Aorta (tissue), 5 donors: ENCODE measurements at regions not wholly inside any gene's neighbourhood (a gene's known extent, or its start where the extent isn't known, plus 50 kb on each side); places are given as distances from the start of the nearest gene placed in this dataset.
A peak's percentile ranks its signal among the peaks of the same experiment; 100 is the strongest.

ENCODE experiments used
- ATAC-seq: fragments of 200-7000 bp; cut with Tn5 transposase; one replicate; pipeline ENCODE4 v1.9.1; 2022; ENCODE audit warnings: moderate library complexity; ENCODE audit not compliant: low FRiP score
- DNase-seq, 2 donors: peaks; one replicate each; pipeline ENCODE4 v3.0.0-alpha.2; 2020
- H3K27ac ChIP-seq, 2 donors: one replicate each; pipeline ENCODE4 v1.5.1; 2013; ENCODE audit warnings: low read length in 2 of 2, mild to moderate bottlenecking in 2 of 2, moderate library complexity in 2 of 2, control low read depth in 1 of 2, inconsistent platforms in 1 of 2, low read depth in 1 of 2
- H3K27me3 ChIP-seq, 2 donors: one replicate each; pipeline ENCODE4 v1.6.1; 2013; ENCODE audit warnings: control low read depth in 1 of 2, low read length in 1 of 2, mild to moderate bottlenecking in 1 of 2, moderate library complexity in 1 of 2; ENCODE audit not compliant: insufficient read depth in 2 of 2, control insufficient read depth in 1 of 2
- H3K36me3 ChIP-seq, 2 donors: one replicate each; pipeline ENCODE4 v1.6.1; 2013; ENCODE audit warnings: control low read depth in 1 of 2, low read length in 1 of 2, mild to moderate bottlenecking in 1 of 2; ENCODE audit not compliant: insufficient read depth in 2 of 2, control insufficient read depth in 1 of 2
- H3K4me1 ChIP-seq, 2 donors: one replicate each; pipeline ENCODE4 v1.6.1; 2013; ENCODE audit warnings: low read length in 2 of 2, control low read depth in 1 of 2, mild to moderate bottlenecking in 1 of 2, moderate library complexity in 1 of 2; ENCODE audit not compliant: insufficient read depth in 2 of 2, control insufficient read depth in 1 of 2
- H3K4me3 ChIP-seq, 2 donors: one replicate each; pipeline ENCODE4 v1.5.1; 2013; ENCODE audit warnings: low read length in 2 of 2, control low read depth in 1 of 2, mild to moderate bottlenecking in 1 of 2
- H3K9me3 ChIP-seq: one replicate; pipeline ENCODE4 v1.6.1; 2013; ENCODE audit warnings: mild to moderate bottlenecking, low read length; ENCODE audit not compliant: control insufficient read depth
- WGBS, 2 donors: extraction: QIAGEN DNeasy Blood & Tissue Kit; methylation state at CpG; one replicate each; pipeline ENCODE4 v1.1.7; 2013; 5-methylcytosine and 5-hydroxymethylcytosine counted together
- intact Hi-C, 2 donors: fragments of 100-400 bp; cut with DNase I; formaldehyde crosslinking; loops; one replicate each; pipeline versions ENCODE4 v1.14.2 to v1.15.0; 2022
- donor health status: healthy with polysubstance abuse.
- donor health status: Bipolar disorder and iron deficiency.
- donor health status: DM: no; HTN: no; CAD: no.
- donor health status: DM: no; HTN: no; CAD: no.
- donor health status: DM: yes; HTN: yes; CAD: no.

DNA sequence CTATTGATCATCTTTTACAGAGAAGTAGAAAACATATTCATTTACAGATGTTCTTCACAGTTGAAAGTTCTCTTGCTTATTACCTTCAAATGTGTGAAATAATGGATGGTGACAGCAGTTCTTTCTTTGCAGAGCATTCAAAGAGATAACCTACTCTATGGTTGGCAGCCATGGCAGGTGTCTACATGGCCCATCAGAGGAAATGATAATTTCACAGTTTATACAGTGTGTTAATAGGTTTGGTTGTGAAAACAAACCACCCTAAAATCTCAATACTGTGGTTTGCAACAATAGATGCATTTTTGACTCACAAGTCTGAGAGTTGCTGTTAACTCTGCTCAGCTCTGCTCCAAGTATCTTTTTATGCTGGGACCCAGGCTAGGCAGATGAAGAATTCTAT, 241.2 kb upstream of the SAMSN1 start:
- no peaks in the 10 kb centered on the region for H3K4me1 ChIP-seq
- H3K9me3 ChIP-seq, result no peaks in the 10 kb centered on the region
- H3K4me3 ChIP-seq, result no peak overlapping the region
- intact Hi-C loops, result no loop called here
- no peaks in the 10 kb centered on the region for H3K27me3 ChIP-seq
- H3K27ac ChIP-seq, result no peak overlapping the region
- ATAC-seq, result no peak
- no peak for DNase-seq
- H3K36me3 ChIP-seq, result no peaks in the 10 kb centered on the region

DNA sequence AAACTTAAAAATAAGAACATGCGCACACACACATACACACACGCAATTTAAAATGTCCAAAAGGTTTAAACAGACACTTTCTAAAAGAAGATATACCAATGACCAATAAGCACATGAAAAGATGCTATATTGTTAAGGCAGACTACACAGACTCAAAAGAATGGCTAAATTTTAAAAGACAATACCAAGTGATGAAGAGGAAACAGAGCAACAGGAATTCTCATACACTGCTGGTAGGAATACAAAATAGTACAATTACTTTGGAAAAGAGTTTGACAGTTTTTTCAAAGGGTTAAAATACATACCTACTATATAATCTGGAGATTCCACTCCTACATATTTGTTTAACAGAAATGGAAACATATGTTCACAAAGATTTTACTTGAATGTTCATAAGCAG, 239.6 kb upstream of the SAMSN1 start:
- DNase-seq (no peak), ATAC-seq (no peak)
- no peaks in the 10 kb centered on the region for H3K27me3 ChIP-seq
- no peaks in the 10 kb centered on the region for H3K4me1 ChIP-seq
- no peak overlapping the region for H3K4me3 ChIP-seq
- no peaks in the 10 kb centered on the region for H3K9me3 ChIP-seq
- H3K27ac ChIP-seq, result no peak overlapping the region
- no peaks in the 10 kb centered on the region for H3K36me3 ChIP-seq
- intact Hi-C loops, result no loop called here
- 95% methylated on average over 2 of the region's 2 CpGs for WGBS, 2 donors

DNA sequence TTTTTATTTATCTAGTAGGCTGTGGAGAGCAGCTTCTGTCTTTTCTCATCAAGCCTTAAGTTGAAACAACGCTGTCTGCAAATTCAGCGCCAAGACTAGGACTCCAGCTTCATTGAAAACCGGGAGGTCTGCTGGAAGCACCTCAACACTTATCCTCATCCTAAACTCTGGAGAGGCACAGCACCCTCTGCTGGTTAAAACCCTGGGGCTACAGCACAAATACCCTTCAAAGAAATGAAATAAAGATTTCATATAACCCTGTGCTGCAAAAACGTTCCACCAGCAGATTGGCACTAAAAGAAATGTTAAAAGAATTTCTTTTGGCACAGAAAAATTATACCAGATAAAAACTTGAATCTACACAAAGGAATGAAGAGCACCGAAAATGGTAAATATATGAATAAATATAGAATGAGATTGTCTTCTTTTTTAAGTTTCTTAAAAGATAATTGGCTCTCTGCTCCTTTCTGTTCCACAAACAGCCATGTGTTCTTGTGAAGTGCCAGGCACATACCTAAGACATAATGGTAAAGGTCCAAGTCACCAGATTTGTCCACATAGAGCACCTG, 227.7 kb upstream of the SAMSN1 start:
- WGBS, 2 donors, result 29 to 35% methylated on average over 5 of the region's 5 CpGs
- peak in 1 of 2 donors; percentile 62 for DNase-seq

DNA sequence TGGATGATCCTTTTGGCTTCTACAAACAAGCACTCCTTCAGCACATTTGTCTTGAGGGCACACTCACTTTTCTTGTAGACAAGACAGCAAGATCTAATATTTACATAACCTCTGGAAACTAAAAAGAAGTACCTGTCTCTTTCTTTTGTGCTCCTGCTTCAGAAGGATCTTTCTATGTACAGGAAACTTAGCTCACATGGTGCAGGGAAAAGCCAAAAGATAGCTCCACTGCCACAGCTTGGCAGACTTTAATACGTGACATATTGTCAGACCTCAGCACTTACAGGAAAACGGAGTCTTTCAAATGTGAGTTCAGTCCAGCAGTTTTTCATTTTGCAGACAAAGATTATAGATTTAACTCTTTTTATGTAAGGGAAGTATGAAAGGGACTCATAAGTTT, 225.5 kb upstream of the SAMSN1 start:
- Histone ChIP-seq H3K36me3 (no peaks in the 10 kb centered on the region), H3K27me3 (no peaks in the 10 kb centered on the region), H3K4me3 (no peak overlapping the region), H3K9me3 (peaks cover 1% of the 10 kb centered on the region), H3K27ac (no peak overlapping the region), H3K4me1 (no peaks in the 10 kb centered on the region)
- WGBS, 2 donors, result 24 to 33% methylated on average over 2 of the region's 2 CpGs
- no peak for DNase-seq
- ATAC-seq, result no peak
- intact Hi-C loops, result no loop called here

More for the DNA sequence above, 227.7 kb upstream of the SAMSN1 start:
- Histone ChIP-seq H3K36me3 (no peaks in the 10 kb centered on the region), H3K27me3 (no peaks in the 10 kb centered on the region), H3K27ac (no peak overlapping the region), H3K4me1 (no peaks in the 10 kb centered on the region), H3K4me3 (no peak overlapping the region), H3K9me3 (peaks cover under 1% of the 10 kb centered on the region)
- intact Hi-C loops, result no loop called here
- no peak for ATAC-seq

DNA sequence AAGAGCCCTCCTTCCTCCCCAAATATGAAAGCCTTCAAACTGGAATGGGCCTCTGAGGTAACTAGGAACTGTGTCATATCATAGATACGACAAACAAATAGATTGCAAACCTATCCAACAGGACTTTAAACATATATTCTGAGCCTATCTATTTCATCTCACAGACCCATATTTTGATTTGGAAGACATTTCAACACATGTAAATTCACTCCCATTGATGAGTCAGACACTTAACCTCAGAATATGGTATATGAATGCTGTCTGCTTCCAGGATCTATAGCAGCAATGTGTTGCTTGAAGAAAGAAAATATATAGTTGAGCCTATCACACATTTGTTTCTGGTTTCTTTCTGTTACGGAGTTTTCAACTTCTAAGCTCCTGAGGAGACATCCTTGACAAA, 221.9 kb upstream of the SAMSN1 start:
- H3K27ac ChIP-seq, result no peak overlapping the region
- intact Hi-C loops, result no loop called here
- peaks cover 3% of the 10 kb centered on the region for H3K9me3 ChIP-seq
- no peak for DNase-seq
- no peak for ATAC-seq
- no peaks in the 10 kb centered on the region for H3K27me3 ChIP-seq
- peaks cover 0 to 3% of the 10 kb centered on the region in 2 donors for H3K4me1 ChIP-seq
- no peak overlapping the region for H3K4me3 ChIP-seq
- 83 to 86% methylated on average over 2 of the region's 2 CpGs for WGBS, 2 donors
- H3K36me3 ChIP-seq, result no peaks in the 10 kb centered on the region

DNA sequence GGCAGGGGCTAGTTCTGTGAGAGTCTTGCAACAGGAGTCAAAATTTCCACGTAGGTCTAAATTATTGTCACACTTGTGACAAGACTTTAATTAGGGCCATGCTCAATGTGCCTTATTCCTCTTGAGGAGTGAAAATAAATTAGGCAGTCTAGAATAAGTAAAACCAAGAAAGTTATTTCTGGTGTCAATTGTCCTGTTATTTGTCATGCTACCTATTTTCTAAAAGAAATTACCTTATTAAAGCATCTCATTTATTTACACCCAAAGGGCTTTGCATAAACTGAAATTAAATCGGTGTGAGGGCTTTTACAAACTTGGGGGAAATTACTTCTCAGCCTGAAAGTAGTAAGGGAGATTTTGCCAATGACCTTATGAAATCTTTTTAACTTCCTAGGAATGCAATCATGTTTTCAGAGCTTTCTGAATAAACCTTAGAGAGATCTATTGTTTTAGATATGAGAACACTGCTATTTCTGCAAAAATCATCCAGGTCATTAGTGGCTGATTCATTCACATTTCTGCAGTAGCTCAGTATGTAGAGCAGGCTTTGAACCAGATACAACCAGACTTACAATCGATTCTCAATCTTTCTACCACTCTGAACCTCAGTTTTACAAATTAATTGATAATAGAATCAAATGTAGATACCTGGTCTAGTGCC, 221.2 kb upstream of the SAMSN1 start:
- intact Hi-C loops, result no loop called here
- Histone ChIP-seq H3K4me1 (peaks cover 0 to 3% of the 10 kb centered on the region in 2 donors), H3K27ac (no peak overlapping the region), H3K27me3 (no peaks in the 10 kb centered on the region), H3K4me3 (no peak overlapping the region), H3K36me3 (no peaks in the 10 kb centered on the region), H3K9me3 (peaks cover 3% of the 10 kb centered on the region)
- ATAC-seq (no peak), DNase-seq (no peak)
- WGBS, 2 donors, result 65 to 72% methylated on average over 3 of the region's 3 CpGs

DNA sequence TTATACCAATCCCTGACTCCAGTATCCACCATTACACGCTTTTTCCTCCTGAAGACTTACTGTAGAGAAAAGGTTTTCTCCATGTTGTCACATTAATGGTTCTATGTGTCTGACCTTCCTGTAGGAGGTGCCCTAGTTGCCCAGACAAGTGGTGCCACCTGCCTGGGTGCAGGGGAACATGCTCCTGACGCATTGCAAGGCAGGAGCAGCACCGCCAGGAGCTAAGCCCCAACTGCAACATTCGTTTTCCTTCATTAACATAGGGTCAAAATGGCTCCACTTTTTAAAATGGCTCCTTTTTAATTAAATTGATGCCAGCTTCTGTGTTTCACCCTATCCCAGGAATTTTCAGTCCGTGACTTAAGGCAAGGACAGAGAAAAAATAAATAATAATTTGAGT, 220.1 kb upstream of the SAMSN1 start:
- ATAC-seq, result no peak
- WGBS, 2 donors, result 82% methylated on average over 5 of the region's 5 CpGs
- Histone ChIP-seq H3K27ac (no peak overlapping the region), H3K4me3 (no peak overlapping the region), H3K27me3 (no peaks in the 10 kb centered on the region), H3K4me1 (peaks cover 0 to 3% of the 10 kb centered on the region in 2 donors), H3K36me3 (no peaks in the 10 kb centered on the region), H3K9me3 (peaks cover 3% of the 10 kb centered on the region)
- intact Hi-C loops, result no loop called here
- DNase-seq, result no peak

DNA sequence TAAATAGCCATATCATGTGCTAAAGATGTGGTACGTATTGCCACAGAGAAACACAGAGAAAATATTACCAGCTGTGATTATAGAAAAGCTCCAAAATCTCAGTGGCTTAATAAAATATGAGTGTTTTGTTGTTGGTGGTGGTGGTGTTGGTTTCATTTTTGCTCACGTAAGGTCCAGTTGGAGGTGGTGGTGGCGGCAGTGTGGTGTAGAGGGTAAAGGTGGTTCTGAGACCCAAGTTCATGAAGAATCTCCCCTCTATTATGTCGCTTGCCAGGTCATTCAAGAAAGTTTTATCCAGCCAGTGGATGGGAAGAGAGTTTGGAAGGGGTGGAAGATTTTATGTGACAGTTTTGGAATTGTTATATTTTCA, 217.6 kb upstream of the SAMSN1 start:
- Histone ChIP-seq H3K36me3 (no peaks in the 10 kb centered on the region), H3K4me3 (no peak overlapping the region), H3K27ac (no peak overlapping the region), H3K4me1 (peaks cover 0 to 3% of the 10 kb centered on the region in 2 donors), H3K27me3 (no peaks in the 10 kb centered on the region), H3K9me3 (peaks cover 3% of the 10 kb centered on the region)
- intact Hi-C loops, result no loop called here
- ATAC-seq, result no peak
- no peak for DNase-seq
- WGBS, 2 donors, result 56 to 70% methylated on average over 4 of the region's 4 CpGs
